ENCODE measurements at regions not wholly inside any gene's neighbourhood (a gene's known extent, or its start where the extent isn't known, plus 50 kb on each side); places are given as distances from the start of the nearest gene placed in this dataset.

- Mint-ChIP-seq H3K4me3 (no peak overlapping the region), H3K9me3 (no peaks in the 10 kb centered on the region), H3K27ac (no peak overlapping the region), H3K4me1 (ENCODE audit: low read depth) (peaks cover 25% of the 10 kb centered on the region), H3K36me3 (ENCODE audit: low read depth) (peaks cover 63% of the 10 kb centered on the region), H3K27me3 (no peaks in the 10 kb centered on the region)
- no peak overlapping the region for H3K27ac ChIP-seq (ENCODE audit: low read depth in 1 of 2, low read length in 2 of 2)
- no peaks in the 10 kb centered on the region for H3K27me3 ChIP-seq (ENCODE audit: control insufficient read depth in 1 of 2, insufficient read depth in 2 of 2, low read length in 2 of 2)
- TF ChIP-seq CTCF (IDR thresholded peaks at IDR 0.05), result no peak
- no peaks in the 10 kb centered on the region for H3K9me3 ChIP-seq (ENCODE audit: control insufficient read depth in 1 of 2, insufficient read depth in 1 of 2, low read length in 2 of 2)
- POLR2A ChIA-PET, result interaction anchor here (0.9 kb wide), 2 partner anchors 12 to 57 kb away, joined by 3 to 4 read pairs; no protein-coding TSS in a partner anchor
- CTCF ChIA-PET, result no interaction called here
- no peak for DNase-seq
- H3K36me3 ChIP-seq (ENCODE audit: insufficient read depth, low read length), result peaks cover 30% of the 10 kb centered on the region
- no peak overlapping the region for H3K4me3 ChIP-seq (ENCODE audit: low read length)
- intact Hi-C loops (cut with DNase I, micrococcal nuclease), result no loop called here
- peaks cover 6% of the 10 kb centered on the region for H3K4me1 ChIP-seq (ENCODE audit: insufficient read depth, low read length)
- ATAC-seq (ENCODE audit: poor library complexity), result no peak
Measured at GRCh38 chr6:25118038-25118437, 161.1 kb upstream of the CARMIL1 start.

GRCh38 chr6:25121186-25121585 lies 158.0 kb upstream of the CARMIL1 start:
- H3K9me3 ChIP-seq (ENCODE audit: control insufficient read depth in 1 of 2, insufficient read depth in 1 of 2, low read length in 2 of 2), result no peaks in the 10 kb centered on the region
- no peak for DNase-seq
- H3K27me3 Mint-ChIP-seq, result no peaks in the 10 kb centered on the region
- POLR2A ChIA-PET, result no interaction called here
- intact Hi-C loops (cut with DNase I, micrococcal nuclease), result no loop called here
- no peak overlapping the region for H3K4me3 Mint-ChIP-seq
- no peaks in the 10 kb centered on the region for H3K27me3 ChIP-seq (ENCODE audit: control insufficient read depth in 1 of 2, insufficient read depth in 2 of 2, low read length in 2 of 2)
- no peak for TF ChIP-seq CTCF (IDR thresholded peaks at IDR 0.05)
- peaks cover 20% of the 10 kb centered on the region for H3K4me1 Mint-ChIP-seq (ENCODE audit: low read depth)
- H3K27ac Mint-ChIP-seq, result no peak overlapping the region
- no peaks in the 10 kb centered on the region for H3K9me3 Mint-ChIP-seq
- no peak overlapping the region for H3K27ac ChIP-seq (ENCODE audit: low read depth in 1 of 2, low read length in 2 of 2)
- CTCF ChIA-PET, result no interaction called here
- peaks cover 66% of the 10 kb centered on the region for H3K36me3 Mint-ChIP-seq (ENCODE audit: low read depth)
- no peak for ATAC-seq (ENCODE audit: poor library complexity)
- H3K36me3 ChIP-seq (ENCODE audit: insufficient read depth, low read length), result peaks cover 22% of the 10 kb centered on the region
- peaks cover 6% of the 10 kb centered on the region for H3K4me1 ChIP-seq (ENCODE audit: insufficient read depth, low read length)
- H3K4me3 ChIP-seq (ENCODE audit: low read length), result no peak overlapping the region

GRCh38 chr6:25122001-25122400 lies 157.2 kb upstream of the CARMIL1 start:
- CTCF ChIA-PET, result no interaction called here

More at GRCh38 chr6:25122001-25122400, 157.2 kb upstream of the CARMIL1 start:
- POLR2A ChIA-PET, result interaction anchor here (1.1 kb wide), 1 partner anchor 16 kb away, joined by 4 read pairs; no protein-coding TSS in a partner anchor
- intact Hi-C loops (cut with DNase I, micrococcal nuclease), result no loop called here
- H3K27ac Mint-ChIP-seq, result no peak overlapping the region
- Histone ChIP-seq H3K9me3 (ENCODE audit: control insufficient read depth in 1 of 2, insufficient read depth in 1 of 2, low read length in 2 of 2) (no peaks in the 10 kb centered on the region), H3K27ac (ENCODE audit: low read depth in 1 of 2, low read length in 2 of 2) (no peak overlapping the region), H3K27me3 (ENCODE audit: control insufficient read depth in 1 of 2, insufficient read depth in 2 of 2, low read length in 2 of 2) (no peaks in the 10 kb centered on the region), H3K4me1 (ENCODE audit: insufficient read depth, low read length) (peaks cover 6% of the 10 kb centered on the region), H3K4me3 (ENCODE audit: low read length) (no peak overlapping the region), H3K36me3 (ENCODE audit: insufficient read depth, low read length) (peaks cover 23% of the 10 kb centered on the region)
- H3K9me3 Mint-ChIP-seq, result no peaks in the 10 kb centered on the region
- no peak overlapping the region for H3K4me3 Mint-ChIP-seq
- no peak for TF ChIP-seq CTCF (IDR thresholded peaks at IDR 0.05)
- H3K27me3 Mint-ChIP-seq, result no peaks in the 10 kb centered on the region
- DNase-seq, result no peak
- H3K36me3 Mint-ChIP-seq (ENCODE audit: low read depth), result peaks cover 68% of the 10 kb centered on the region
- ATAC-seq (ENCODE audit: poor library complexity), result no peak
- H3K4me1 Mint-ChIP-seq (ENCODE audit: low read depth), result peaks cover 20% of the 10 kb centered on the region

All from CD4-positive, alpha-beta T cell (primary cell).